ENCODE measurements at regions not wholly inside any gene's neighbourhood (a gene's known extent, or its start where the extent isn't known, plus 50 kb on each side); places are given as distances from the start of the nearest gene placed in this dataset.

DNA sequence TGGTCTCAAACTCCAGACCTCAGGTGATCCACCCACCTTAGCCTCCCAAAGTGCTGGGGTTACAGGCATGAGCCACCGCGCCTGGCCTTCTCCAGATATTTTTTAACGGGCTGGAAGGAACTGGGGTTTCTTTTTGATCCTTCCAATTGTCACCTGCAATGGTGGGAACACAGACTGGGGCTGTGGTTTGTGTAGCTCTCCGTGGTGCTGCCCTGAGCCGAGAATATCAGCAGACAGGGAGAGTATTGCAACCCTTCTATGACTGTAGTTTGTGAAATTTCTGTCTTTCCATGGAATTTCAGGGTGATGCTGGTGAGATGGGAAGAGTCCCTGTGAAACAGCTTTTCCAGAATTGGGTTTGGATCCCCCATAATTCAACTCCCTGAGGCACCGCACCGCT, 263.5 kb downstream of the ENGASE start:
- no peak for FAIRE-seq

DNA sequence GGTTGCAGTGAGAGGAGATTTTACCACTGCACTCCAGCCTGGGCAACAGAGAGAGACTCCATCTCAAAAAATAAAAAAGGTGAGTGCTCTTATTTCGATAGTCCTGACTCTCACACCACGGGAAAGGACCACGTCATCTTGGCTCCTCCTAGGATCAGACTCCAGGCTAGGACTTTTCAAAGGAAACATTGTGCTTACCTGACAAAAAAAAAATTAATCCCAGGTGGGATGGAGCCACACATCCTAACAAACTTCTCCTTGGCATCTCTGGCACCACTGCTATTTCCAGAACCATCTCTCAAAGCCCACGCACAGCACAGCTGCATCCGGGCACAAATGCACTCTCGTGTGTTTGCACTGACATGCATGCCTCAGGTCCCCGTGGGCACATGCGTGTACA, 262.4 kb downstream of the ENGASE start:
- no peak for FAIRE-seq

DNA sequence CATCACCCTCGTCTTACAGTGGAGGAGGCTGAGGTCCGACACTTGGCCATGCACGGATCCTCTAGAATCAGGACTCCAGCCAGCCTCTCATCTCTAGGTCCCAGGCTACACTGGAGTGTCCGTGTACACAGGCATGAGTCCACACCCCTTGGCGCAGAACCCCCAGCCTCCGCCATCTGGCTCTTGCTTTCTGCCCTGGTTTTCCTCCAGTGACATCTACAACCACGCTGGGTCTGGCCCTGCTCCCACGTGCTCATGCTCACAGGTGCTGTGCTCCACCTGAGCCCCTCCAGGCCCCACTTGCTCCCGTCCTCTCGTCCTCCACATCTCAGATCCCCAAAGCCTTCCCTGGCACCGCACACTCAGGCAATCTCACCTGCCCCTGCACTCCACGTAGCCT, 260.8 kb downstream of the ENGASE start:
- FAIRE-seq, result no peak

DNA sequence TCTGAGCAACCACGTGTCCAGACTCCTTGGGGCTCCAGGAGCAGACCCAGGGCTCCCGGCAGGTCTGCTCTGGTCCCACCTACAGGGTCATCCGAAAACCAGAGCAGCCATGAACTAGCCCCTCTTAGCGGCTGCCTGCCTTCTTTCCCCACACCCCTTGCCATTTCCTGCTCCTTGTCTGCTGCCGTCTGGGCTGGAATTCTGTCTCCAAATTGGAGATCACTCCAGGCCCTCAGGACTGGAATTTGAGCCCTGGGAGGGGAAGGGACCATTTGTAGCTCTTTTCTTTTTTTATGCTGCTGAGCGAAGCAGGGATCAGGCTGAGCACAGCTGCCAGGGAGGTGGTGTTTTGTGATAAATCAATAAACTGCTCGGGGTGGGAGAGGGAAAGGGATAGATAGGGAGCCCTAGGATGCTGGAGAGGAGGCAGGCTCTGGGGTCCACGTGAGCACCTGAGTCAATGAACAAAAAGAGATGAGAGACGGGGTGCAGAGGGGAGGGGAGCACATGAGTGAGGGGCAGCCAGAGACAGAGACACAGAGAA, 257.5 kb downstream of the ENGASE start:
- FAIRE-seq, result no peak

DNA sequence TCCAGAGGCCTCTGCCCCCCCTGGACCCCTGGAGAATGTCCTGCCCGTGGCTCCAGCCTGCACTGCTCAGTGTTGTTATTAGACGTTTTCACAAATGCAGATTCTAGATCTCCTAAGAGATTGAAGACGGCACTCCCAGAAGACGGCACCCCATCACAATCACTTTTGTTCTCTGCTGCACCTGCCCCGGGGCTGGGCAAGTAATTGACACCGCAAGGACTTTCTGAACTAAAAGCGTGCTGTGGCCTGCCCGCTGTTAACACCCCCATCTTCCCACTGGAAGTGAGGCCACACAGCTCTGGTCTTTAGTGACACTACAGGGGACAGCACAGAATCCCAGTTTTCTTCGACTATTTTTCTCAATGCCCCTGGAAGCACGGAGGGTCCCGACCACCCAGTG, 256.9 kb downstream of the ENGASE start:
- no peak for FAIRE-seq

DNA sequence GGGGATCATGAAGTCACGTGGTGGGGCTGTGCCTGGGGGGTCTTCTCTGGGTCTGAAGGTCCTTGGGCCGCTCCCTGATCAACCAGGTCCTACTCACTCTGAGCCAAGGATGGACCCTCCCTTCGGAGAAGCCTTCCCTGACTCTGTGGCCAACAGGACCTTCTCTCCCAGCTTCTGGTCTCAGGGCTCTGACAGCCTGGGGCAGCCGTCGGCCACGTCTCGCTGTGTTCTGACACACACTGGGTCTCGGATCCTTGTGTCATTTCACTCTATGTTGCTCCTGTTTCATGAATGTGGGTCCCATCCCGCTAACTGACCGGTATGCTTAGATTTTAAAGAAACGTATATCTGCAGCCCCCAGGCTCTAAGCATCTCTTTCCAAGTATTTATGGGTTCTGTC, 256.1 kb downstream of the ENGASE start:
- no peak for FAIRE-seq

DNA sequence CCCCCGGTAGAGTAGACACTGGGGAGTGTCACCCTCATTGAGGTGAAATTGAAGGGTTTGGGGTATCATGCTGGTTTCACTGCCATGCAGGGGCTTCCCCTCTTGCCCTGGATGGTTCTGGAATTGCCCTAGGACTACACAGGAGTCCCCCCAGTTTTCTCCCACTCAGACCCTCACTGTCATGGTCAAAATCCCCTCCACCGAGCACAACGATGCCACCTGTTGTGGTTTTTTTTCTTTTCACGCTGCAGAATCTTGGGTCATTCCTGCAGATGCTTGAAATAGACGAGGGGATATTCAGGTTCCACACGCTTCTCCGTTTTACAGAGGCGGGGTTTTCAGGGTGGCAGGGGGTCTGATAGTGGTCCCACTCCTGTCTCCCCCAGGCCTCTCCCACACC, 255.6 kb downstream of the ENGASE start:
- no peak for FAIRE-seq

DNA sequence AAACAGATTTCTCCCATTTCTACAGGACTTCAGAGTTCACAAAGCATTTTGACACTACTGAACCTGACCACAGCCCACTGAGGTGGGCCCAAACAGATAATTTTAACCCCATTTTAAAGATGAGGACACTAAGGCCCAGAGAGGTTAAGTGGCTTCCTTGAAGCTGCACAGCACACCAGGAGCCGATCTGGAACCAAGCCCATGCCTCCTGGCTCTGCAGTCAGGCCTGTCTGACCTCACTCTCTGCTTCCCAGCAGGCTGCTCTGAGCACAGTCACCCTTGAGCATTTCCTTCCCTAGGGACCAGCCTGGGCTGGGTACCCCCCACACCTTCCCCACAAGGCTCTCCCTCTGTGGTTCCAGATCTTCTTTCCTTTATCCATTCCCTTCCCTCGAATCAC, 252.2 kb downstream of the ENGASE start:
- no peak for FAIRE-seq

DNA sequence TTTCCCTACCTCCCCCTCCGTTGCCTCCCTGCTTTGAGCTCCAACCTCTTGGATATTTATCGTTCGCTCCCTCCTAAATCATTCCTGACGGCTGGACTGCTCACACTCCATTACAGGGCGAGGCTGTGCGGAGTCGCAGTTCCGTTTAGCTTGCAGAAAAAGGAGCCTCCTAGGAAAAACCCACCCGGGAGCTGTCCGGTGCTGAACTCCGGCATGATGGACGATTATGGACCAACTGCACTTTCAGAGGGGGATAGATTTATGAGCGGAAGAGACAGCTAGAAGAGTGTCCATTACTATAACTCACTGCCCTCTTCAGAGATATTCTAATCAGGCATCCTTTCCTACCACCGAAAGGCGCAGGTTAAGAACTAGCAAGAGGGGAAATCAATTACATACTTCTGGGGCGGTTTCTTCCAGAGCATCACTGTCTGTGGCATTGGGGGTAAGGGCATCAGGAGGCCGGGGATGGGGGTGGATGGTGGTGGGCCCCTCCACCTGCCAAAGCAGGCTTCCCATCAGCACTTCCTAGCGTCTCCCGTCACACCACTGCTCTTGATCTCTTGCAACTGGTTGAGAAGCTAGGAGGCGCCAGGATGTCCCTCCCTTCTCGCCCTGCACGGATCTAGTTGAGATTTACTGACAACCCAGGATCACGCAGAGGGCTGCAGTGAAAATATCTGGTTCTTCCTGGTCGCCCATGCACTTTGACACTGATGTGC, 251.2 kb downstream of the ENGASE start:
- FAIRE-seq, result no peak

DNA sequence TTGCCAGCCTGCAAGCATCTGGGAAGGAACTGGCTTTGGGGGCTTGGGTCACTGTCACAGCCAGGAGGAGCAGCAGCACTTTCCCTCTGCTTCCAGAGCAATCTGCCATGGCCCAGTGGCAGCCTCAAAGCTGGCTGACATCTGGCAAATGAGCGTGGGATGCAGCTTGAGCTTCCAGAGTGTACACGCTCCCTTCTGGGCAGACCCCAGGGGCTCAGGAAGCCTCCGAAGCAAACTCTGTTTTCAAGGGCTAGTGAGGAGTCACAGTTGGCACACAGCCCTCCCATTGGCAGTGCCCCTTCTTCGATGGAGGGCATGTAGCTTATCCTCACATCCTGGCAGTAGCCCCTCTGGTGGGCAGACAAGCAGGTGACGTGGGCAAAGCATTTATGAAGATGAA, 249.6 kb downstream of the ENGASE start:
- FAIRE-seq, result no peak

DNA sequence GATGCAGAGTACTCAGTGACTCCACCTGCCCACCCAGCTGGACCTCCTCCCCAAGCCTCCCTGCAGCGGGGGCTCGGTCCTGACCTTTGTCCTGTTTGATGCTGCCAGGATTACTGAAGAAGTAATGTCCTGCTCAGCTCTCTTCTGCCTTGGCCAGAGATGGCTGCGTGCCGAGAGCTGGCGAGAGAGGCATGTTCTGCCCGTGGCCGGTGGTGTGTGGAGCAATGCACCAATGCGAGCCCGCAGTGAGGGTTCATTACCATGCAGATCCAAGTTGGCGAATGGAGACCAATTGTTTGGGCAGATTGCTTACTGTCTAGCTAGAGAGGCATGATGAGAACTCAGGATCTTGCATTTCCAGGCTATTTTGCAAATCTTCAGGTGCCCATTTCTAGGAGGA, 248.9 kb downstream of the ENGASE start:
- no peak for FAIRE-seq

DNA sequence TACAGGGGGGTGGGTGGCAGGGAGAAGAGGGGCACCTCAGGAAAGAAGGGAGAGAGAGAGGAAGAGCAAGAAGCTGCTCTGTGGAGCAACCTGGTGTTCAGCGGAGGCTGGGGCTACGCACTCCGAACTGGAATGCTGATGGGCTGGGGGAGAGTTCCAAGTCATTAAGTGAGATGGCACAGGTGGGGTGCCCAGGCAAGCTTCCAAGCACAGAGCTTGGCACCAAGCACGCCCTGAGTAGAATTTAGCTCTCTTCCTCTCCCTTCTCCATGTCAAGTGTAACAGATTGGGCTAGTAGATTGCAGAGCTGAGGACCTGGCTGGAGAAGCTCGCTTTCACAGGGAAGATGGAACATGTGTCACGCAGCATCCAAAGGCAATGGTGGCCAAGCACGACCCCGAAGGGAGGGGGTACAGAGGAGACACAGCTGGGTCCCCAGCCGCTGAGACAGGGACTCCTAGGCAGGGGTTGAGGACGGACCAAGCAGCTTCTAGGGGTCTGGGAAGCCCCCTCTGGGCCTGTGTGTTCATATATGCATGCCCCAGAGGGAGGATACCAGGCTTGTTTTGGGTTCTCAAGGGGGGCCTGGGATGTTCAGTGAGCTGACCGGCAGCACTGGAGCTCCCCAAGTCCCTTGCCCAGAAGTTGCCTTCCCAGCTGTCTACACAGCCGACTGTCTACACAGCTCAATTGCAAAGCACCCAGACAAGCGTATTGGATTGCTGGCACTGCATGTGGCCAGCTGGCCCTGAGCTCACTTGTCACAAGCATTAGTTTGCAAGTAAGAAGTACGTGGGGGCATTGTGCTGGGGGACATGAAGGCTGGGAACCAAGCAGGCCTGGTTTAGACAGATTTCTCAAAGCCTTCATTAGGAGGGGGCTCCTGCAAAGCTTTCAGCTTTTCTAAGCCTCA, 247.8 kb downstream of the ENGASE start:
- no peak for FAIRE-seq

DNA sequence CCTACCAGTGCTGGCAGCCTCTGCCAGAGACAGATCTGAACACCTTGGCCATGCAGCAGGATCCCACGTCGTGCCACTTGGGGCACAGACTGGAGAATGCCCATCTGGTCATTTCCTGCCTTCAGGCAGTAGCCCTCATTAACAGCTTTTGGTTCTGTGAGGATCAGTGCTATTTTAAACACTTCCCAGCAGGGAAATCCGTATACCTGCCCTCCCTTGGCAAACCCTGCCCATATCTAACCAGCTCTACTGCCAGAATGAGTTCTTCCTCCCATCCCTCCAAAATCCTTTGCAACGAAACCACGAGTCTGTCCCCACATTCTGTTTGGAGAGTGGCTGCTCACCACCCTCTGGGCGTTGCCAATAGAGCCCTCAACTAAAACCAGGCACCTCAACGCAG, 245.7 kb downstream of the ENGASE start:
- no peak for FAIRE-seq

DNA sequence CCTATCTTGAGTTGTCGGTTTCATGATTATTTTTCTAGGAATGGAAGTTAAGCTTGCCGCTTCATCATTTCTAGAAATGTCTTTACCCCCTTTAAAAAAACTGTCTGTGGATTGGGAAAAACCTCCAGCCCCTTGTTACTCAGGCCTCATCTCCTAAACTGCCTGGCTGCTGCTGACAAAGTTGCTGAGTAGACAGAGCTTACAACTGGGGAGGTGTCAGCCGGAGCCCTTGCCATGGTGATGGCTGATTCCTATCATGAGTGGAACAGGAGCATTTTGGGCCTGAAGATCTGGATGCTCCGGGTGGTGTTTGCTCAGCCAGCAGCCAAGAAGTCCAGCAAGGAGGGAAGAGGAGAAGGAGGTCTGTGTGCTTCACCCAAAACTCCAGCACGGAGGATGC, 243.3 kb downstream of the ENGASE start:
- no peak for FAIRE-seq

DNA sequence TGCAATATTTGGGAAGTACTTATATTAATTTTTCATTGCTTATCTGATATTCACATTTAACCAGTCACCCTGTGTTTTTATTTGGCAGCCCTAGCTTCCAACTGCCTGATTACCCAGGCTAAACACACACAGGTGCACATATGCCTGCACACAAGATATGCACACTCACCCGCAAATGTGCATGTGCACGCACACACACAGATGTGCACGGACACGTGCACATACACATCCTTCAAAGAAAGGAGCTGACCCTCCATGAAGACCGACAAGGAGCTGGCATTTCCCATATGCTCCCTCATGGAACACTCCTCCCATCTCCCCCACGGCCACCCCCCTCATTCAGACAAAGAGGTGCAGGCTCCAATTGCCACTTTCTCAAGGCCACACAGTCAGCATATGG, 242.2 kb downstream of the ENGASE start:
- FAIRE-seq, result no peak

DNA sequence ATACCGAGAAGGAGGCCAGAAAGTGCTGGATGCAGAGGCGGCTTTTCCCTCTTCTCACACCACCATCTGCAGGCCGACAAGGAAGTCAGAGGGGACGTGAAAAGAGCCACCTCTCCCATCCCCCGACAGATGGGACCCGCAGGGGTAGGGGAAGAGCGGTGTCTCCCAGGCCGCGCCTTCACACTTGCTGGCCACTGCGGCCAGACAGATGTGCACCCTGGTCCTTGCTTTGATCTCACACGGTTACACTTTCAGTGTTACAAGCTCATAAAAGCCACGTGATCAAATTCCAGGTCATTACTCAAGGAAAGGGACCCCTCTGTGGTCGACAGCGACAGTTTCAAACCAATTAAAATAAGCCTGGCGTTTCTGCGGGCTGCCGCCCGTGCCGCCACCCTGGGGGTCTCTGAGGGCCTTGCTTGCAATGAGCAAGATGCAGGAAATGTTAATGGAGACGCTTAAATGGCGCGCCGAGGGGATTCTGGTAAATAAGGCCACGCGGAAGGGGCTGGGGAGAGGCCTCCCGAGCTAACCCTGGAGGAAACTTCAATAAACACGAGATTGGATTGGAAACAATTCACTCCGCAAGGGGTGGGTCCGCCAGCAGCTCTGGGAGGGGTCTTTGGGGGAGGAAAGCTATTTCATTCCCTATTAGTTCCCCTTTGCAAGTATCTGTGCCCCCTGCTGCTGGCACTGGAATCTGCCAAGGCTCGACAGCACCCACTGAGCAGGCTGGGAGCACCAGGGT, 240.9 kb downstream of the ENGASE start:
- FAIRE-seq, result no peak

DNA sequence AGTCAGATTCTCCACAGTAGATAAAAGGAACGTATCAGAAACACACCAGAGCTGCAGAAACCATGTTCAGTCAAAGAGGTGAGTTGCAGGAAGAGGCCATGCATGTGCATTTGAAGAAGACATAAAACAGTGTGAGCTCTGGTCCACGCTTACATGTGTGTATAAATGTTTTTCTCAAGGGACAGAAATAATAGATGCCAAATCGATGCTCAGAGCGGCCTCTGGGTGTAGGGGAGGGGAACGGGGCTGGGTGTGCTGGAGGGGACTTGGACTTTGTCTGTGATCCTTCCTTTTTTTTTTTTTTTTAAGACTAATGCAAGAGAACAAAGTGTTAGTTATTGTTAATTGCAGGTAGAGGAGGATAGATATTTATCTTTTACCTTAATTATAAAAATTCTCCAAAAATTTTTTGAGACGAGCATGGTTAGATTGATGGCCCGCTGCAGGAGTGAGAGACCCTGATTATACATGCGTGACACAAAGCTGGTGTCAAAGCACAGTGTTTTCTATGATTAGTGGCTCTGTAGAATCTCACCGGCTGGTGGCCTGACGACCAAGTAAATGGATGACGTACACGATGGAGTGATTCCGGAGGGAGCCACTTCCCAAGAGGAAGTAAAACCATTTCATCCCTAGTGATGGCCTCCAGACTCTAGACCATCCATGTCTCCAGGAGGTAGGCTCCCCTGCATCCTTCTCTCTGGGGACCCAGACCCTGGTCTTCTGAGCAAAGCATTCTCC, 240.2 kb downstream of the ENGASE start:
- no peak for FAIRE-seq

DNA sequence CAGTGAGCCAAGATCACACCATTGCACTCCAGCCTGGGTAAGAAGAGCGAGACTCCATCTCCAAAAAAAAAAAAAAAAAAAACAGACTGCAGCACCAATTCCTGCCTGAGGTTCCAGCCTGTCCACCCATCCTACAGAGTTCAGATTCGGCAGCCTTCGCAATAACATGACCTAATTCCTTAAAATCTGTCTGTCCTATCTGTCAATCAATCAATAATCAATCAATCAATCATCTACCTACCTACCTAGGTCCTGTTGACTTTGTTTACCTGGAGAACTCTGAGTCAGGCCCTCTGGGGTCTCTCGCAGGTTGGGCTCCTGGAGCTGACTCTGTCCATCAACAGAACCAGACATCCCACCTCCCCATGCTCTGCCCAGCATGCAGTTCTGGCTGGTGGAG, 236.7 kb downstream of the ENGASE start:
- no peak for FAIRE-seq

DNA sequence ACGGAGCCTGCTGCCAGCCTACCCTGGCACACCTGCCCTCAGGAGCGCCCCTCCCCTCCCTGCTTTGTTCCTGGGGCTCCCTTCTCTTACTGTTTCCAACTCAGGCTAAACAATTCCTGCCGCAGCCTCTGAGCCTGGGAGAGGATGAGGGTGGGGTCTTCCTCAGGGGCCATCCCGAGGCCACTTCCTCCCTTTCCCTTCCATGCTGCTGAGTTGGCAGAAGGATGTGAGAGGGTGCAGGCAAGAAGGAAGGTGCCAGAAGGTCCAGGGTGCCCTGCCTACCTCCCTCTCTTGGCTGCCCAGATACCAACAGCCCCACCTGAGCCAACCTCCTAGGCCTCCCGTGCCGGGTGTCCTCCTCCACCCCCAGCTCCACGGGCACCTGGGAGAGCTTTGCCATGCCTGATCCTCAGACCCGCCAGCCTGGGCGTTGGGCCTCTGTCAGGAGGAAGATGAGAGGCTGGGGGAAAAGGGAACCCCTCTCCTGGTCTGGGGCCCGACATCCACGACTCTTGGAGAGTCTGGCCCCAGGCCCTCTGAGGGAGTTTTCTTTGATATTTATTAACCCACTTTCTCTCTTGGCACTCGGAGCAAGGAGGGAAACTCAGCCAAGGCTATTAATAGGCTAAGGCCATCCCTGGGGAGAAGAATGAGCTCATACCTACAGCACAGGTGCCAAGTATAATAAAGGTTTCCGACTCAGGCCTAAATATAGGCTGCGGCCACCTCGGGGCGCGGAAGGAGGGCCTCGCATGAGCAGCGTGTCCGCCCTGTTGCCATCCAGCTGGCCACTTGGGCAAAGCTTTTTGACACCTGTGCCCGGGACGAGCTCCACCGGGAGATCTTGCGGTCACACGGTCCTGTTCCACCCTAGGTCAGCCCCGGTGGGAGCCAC, 232.0 kb downstream of the ENGASE start:
- no peak for FAIRE-seq

DNA sequence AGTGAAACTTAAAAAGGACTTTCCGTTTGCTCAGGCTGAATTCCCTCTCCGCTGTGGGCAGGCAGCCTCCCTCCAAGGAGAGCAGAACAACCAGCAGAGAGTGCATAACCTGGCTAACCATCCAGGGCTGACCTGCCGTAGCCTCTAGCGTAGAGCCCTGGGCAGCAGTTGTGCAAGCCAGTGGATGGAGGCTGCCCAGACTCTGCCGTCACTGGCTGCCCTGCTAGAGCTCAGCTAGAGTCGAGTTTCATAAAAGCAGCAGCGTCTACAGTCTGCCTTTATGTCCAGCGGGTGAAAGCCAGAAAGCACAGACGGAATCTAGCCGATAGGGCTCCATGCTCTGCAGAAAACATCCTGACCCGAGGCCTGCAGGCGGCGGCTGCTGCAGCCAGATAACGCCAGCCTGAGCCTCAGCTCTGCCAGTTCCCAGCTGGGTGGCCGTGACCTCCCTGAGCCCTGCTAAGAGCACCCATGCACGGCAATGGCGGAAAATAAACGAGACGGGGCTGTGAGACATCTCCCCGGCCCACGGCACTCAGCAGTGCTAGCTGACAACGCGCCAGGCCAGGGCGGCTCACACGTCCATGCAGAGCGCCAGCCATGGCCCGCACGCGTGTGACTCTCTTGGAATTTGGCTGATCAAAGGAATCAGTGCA, 231.3 kb downstream of the ENGASE start:
- no peak for FAIRE-seq

DNA sequence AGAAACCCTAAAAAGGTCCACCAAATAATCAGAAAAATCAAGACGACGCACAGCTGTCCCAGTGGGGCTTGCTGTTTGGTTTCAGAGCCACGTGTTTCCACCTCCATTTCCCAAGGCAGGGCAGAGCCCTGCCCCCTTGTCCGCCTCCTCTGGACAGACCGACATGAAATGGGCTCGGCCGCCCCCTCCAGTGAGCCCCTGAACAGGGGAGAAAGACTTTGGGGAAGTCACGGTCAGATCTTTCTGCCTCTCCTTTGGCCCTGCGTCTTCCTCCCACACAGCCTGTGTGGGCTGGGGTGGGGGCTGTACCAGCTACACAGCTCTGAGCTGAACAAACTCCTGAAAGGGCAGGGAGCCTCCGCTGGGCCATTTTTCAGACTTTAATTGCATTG, 230.7 kb downstream of the ENGASE start:
- FAIRE-seq, result no peak
